Loucy (cell line): ENCODE measurements at regions not wholly inside any gene's neighbourhood (a gene's known extent, or its start where the extent isn't known, plus 50 kb on each side); places are given as distances from the start of the nearest gene placed in this dataset.

ENCODE experiments used
- H2AFZ ChIP-seq: fragments of 200-600 bp; sonication (generic); 2 replicates; pipeline ENCODE4 v1.6.0; 2016; ENCODE audit warnings: antibody characterized with exemption, mild to moderate bottlenecking, low read length, moderate library complexity
- H3F3A ChIP-seq: fragments of 200-600 bp; 2 replicates; pipeline ENCODE4 v1.6.0; 2016; ENCODE audit warnings: antibody characterized with exemption, low read depth, mild to moderate bottlenecking
- H3K27me3 ChIP-seq: fragments of 200-600 bp; sonication (generic); 2 replicates; pipeline ENCODE4 v1.6.1; 2014; ENCODE audit warnings: low read length, mild to moderate bottlenecking; ENCODE audit not compliant: insufficient read depth, poor library complexity, severe bottlenecking
- H3K36me3 ChIP-seq: fragments of 200-600 bp; sonication (generic); 2 replicates; pipeline ENCODE4 v1.6.1; 2016; ENCODE audit warnings: low read length; ENCODE audit not compliant: insufficient read depth
- H3K4me1 ChIP-seq: fragments of 200-600 bp; sonication (generic); 2 replicates; pipeline ENCODE4 v1.5.1; 2014; ENCODE audit warnings: low read length, mild to moderate bottlenecking; ENCODE audit not compliant: insufficient read depth, poor library complexity, severe bottlenecking
- H3K4me2 ChIP-seq: fragments of 200-600 bp; sonication (generic); 2 replicates; pipeline ENCODE4 v1.6.0; 2014; ENCODE audit warnings: antibody characterized with exemption, low read length, low read depth, mild to moderate bottlenecking; ENCODE audit not compliant: poor library complexity, severe bottlenecking
- H3K4me3 ChIP-seq: fragments of 200-600 bp; sonication (generic); 2 replicates; pipeline ENCODE4 v1.5.1; 2014; ENCODE audit warnings: low read length, mild to moderate bottlenecking, mixed read lengths; ENCODE audit not compliant: poor library complexity, severe bottlenecking
- H3K79me2 ChIP-seq: fragments of 200-600 bp; sonication (generic); 2 replicates; pipeline ENCODE4 v1.6.1; 2014; ENCODE audit warnings: low read length; ENCODE audit not compliant: insufficient read depth
- H3K9ac ChIP-seq: fragments of 200-600 bp; sonication (generic); 2 replicates; pipeline ENCODE4 v1.6.0; 2014; ENCODE audit warnings: mild to moderate bottlenecking, low read depth, low read length, moderate library complexity; ENCODE audit not compliant: poor library complexity, severe bottlenecking
- H3K9me2 ChIP-seq: fragments of 200-600 bp; sonication (generic); replicated peaks from 2 replicates; pipeline ENCODE4 v1.6.1; 2016; ENCODE audit warnings: low read depth, low read length, mixed read lengths
- H3K9me3 ChIP-seq: fragments of 200-600 bp; sonication (generic); 2 replicates; pipeline ENCODE4 v1.6.1; 2014; ENCODE audit warnings: mild to moderate bottlenecking, antibody characterized with exemption, low read length, low read depth; ENCODE audit not compliant: insufficient read depth
- H4K20me1 ChIP-seq: fragments of 200-600 bp; sonication (generic); 2 replicates; pipeline ENCODE4 v1.6.0; 2014; ENCODE audit warnings: antibody characterized with exemption, low read length, mild to moderate bottlenecking; ENCODE audit not compliant: insufficient read depth, poor library complexity, severe bottlenecking
- EZH2phosphoT487 ChIP-seq: fragments of 200-600 bp; IDR thresholded peaks from 2 replicates; pipeline ENCODE4 v1.6.1; 2018; ENCODE audit warnings: antibody characterized with exemption, mild to moderate bottlenecking, moderate library complexity, borderline replicate concordance
- TF ChIP-seq, protein P1 (sequence below): fragments of 200-600 bp; sonication (generic); conservative IDR thresholded peaks from 2 replicates; pipeline ENCODE4 v1.5.1; 2014; ENCODE audit warnings: mild to moderate bottlenecking, antibody characterized with exemption, low read length

DNA sequence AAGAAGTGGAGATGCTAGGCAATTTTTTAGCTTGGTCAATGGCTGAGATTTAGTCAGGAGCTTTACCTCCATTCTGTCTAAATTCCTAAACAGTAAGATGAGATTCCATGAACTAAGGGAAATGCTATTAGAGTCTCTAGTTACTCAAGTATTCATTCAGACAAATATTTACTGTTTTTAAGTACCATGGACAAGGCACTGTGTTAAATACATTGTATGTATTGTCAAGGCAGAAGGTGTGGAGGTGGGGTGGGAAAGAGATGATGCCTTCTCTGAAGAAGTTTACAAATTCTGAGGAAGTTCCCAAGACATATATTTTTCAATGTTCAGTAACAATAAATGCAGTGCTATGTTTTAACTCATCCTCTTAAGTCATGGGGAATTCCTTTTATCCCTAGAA lies 459.9 kb upstream of the NMUR2 start:
- no peak overlapping the region for H3K4me2 ChIP-seq
- no peak overlapping the region for H3K9ac ChIP-seq
- H3K79me2 ChIP-seq: no peaks in the 10 kb centered on the region
- H2AFZ ChIP-seq: no peak overlapping the region
- TF ChIP-seq, protein P1, sequence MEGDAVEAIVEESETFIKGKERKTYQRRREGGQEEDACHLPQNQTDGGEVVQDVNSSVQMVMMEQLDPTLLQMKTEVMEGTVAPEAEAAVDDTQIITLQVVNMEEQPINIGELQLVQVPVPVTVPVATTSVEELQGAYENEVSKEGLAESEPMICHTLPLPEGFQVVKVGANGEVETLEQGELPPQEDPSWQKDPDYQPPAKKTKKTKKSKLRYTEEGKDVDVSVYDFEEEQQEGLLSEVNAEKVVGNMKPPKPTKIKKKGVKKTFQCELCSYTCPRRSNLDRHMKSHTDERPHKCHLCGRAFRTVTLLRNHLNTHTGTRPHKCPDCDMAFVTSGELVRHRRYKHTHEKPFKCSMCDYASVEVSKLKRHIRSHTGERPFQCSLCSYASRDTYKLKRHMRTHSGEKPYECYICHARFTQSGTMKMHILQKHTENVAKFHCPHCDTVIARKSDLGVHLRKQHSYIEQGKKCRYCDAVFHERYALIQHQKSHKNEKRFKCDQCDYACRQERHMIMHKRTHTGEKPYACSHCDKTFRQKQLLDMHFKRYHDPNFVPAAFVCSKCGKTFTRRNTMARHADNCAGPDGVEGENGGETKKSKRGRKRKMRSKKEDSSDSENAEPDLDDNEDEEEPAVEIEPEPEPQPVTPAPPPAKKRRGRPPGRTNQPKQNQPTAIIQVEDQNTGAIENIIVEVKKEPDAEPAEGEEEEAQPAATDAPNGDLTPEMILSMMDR: no peak
- TF ChIP-seq EZH2phosphoT487: no peak
- H4K20me1 ChIP-seq: no peaks in the 10 kb centered on the region
- no peaks in the 10 kb centered on the region for H3K4me1 ChIP-seq
- H3K36me3 ChIP-seq: no peaks in the 10 kb centered on the region
- no peaks in the 10 kb centered on the region for H3F3A ChIP-seq
- no peak overlapping the region for H3K4me3 ChIP-seq
- no peaks in the 10 kb centered on the region for H3K9me3 ChIP-seq
- H3K9me2 ChIP-seq: no peaks in the 10 kb centered on the region
- no peaks in the 10 kb centered on the region for H3K27me3 ChIP-seq

DNA sequence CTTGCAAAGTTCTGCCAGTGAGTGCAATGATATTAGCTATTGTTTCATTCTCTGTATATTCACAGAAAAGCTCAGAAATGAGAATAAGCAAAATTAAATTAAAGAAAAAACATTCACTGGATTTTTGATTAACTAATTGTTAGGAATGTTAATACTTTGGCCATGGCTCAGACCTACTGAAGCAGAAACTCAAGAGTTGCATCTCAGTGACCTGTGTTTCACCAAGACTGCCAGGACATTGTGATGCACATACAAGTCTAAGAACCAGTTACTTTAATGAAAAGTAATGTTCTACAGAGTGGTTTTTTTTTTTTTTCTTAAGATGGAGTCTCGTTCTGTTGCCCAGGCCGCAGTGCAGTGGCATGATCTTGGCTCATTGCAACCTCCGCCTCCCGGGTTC lies 464.9 kb upstream of the NMUR2 start:
- H3K4me1 ChIP-seq: no peaks in the 10 kb centered on the region

DNA sequence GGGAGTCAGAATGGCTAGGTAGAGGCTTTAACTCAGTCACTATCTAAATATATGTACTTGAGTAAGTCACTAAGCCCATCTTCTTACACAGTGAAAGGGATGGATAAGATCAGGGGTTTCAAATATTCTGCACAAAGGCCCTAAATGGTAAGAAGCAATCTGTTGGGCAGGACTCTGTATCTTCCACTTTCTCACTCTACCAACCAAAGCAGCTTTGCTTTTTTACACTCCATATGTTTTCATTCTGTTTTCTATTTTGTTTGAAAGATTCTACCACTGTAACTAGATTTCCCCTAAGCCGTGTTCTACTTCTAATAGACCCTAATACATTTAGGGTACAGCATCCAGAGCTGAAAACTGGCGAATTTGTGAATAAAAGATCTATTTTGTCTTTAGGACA lies 477.5 kb upstream of the NMUR2 start:
- Histone ChIP-seq H3K9me2 (no peaks in the 10 kb centered on the region), H3F3A (no peaks in the 10 kb centered on the region), H3K4me1 (no peaks in the 10 kb centered on the region), H3K79me2 (no peaks in the 10 kb centered on the region), H3K4me2 (no peak overlapping the region), H3K9ac (no peak overlapping the region), H3K36me3 (no peaks in the 10 kb centered on the region), H3K27me3 (no peaks in the 10 kb centered on the region), H3K9me3 (no peaks in the 10 kb centered on the region), H3K4me3 (no peak overlapping the region), H4K20me1 (no peaks in the 10 kb centered on the region), H2AFZ (no peak overlapping the region)
- TF ChIP-seq EZH2phosphoT487: no peak
- TF ChIP-seq, protein P1: no peak

More for the DNA sequence above, 464.9 kb upstream of the NMUR2 start:
- Histone ChIP-seq H3K4me3 (no peak overlapping the region), H2AFZ (no peak overlapping the region), H3K27me3 (no peaks in the 10 kb centered on the region), H4K20me1 (no peaks in the 10 kb centered on the region), H3K9me3 (no peaks in the 10 kb centered on the region), H3K36me3 (no peaks in the 10 kb centered on the region), H3F3A (no peaks in the 10 kb centered on the region), H3K9ac (no peak overlapping the region), H3K79me2 (no peaks in the 10 kb centered on the region), H3K9me2 (no peaks in the 10 kb centered on the region), H3K4me2 (no peak overlapping the region)
- TF ChIP-seq, protein P1: no peak
- no peak for TF ChIP-seq EZH2phosphoT487
